ENCODE measurements at regions not wholly inside any gene's neighbourhood (a gene's known extent, or its start where the extent isn't known, plus 50 kb on each side); places are given as distances from the start of the nearest gene placed in this dataset.
A peak's percentile ranks its signal among the peaks of the same experiment; 100 is the strongest.

DNA sequence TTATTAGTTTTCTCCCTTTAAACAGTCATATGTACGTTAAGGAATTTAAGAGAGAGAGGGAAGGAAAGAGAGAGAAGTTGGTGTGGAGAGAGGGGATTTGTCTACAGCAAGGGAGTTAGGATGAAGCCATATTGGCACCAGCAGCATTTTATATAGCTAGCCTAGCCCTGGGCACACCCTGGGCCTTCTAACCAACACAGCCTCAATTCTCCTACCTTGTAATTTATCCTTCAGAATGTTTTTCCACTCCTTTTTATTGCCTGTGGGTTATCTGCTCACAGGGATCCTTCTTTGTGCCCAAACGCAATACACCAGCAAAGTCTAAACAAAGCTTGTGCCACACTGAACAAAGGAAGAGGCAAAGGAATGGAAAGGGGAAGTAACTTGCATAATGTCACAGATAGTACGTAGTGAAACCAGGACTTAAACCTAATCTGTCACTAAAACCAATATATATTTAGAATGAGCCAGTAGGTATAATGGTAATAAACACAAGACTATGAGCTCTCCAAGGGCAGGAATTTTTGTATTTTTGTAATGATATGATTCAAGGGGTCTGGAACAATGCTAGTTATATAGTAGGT, 613.8 kb upstream of the TENM4 start:
- TF ChIP-seq POLR2A (IDR thresholded peaks at IDR 0.05): no peak
- TF ChIP-seq, protein P1, sequence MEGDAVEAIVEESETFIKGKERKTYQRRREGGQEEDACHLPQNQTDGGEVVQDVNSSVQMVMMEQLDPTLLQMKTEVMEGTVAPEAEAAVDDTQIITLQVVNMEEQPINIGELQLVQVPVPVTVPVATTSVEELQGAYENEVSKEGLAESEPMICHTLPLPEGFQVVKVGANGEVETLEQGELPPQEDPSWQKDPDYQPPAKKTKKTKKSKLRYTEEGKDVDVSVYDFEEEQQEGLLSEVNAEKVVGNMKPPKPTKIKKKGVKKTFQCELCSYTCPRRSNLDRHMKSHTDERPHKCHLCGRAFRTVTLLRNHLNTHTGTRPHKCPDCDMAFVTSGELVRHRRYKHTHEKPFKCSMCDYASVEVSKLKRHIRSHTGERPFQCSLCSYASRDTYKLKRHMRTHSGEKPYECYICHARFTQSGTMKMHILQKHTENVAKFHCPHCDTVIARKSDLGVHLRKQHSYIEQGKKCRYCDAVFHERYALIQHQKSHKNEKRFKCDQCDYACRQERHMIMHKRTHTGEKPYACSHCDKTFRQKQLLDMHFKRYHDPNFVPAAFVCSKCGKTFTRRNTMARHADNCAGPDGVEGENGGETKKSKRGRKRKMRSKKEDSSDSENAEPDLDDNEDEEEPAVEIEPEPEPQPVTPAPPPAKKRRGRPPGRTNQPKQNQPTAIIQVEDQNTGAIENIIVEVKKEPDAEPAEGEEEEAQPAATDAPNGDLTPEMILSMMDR (IDR thresholded peaks at IDR 0.05): no peak
- Histone ChIP-seq H3K36me3 (ENCODE audit: low read depth, missing control alignments) (no peaks in the 10 kb centered on the region), H3K27me3 (no peaks in the 10 kb centered on the region), H3K4me3 (no peak overlapping the region), H3K9me3 (no peaks in the 10 kb centered on the region), H3K4me1 (no peaks in the 10 kb centered on the region), H3K27ac (no peak overlapping the region)
- 83 to 86% methylated on average over 3 of the region's 3 CpGs for WGBS, 2 donors
- DNase-seq: no peak
- intact Hi-C loops (cut with DNase I; ENCODE audit: low total_unique reads): no loop called here

DNA sequence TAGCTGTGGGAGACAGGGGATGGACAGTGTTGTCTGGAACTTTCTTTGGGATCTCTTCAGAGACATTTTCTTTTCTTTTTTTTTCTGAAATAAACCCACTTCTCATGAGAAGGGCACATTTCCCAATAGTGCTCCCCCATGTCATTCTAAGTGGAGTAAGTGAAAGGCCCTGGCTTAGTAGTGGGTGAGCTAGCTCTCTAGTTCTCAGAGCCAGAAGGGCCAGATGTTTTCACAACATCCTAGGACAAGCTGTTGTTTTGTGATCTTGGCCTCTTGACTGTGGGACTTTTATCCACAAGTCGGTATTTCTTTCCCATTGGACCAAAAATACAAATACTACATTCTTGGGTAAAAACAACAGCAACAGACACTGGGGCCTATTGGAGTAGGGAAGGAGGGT, 607.7 kb upstream of the TENM4 start:
- H3K36me3 ChIP-seq (ENCODE audit: low read depth, missing control alignments): no peaks in the 10 kb centered on the region
- no peaks in the 10 kb centered on the region for H3K4me1 ChIP-seq
- H3K9me3 ChIP-seq: no peaks in the 10 kb centered on the region
- peak overlapping the region in 1 of 2 donors; percentile 38 for H3K27ac ChIP-seq
- intact Hi-C loops (cut with DNase I; ENCODE audit: low total_unique reads): no loop called here
- 38 to 40% methylated on average over 1 of the region's 1 CpG for WGBS, 2 donors
- H3K27me3 ChIP-seq: no peaks in the 10 kb centered on the region
- DNase-seq: no peak
- TF ChIP-seq, protein P1 (IDR thresholded peaks at IDR 0.05): no peak
- TF ChIP-seq POLR2A (IDR thresholded peaks at IDR 0.05): no peak
- H3K4me3 ChIP-seq: no peak overlapping the region

DNA sequence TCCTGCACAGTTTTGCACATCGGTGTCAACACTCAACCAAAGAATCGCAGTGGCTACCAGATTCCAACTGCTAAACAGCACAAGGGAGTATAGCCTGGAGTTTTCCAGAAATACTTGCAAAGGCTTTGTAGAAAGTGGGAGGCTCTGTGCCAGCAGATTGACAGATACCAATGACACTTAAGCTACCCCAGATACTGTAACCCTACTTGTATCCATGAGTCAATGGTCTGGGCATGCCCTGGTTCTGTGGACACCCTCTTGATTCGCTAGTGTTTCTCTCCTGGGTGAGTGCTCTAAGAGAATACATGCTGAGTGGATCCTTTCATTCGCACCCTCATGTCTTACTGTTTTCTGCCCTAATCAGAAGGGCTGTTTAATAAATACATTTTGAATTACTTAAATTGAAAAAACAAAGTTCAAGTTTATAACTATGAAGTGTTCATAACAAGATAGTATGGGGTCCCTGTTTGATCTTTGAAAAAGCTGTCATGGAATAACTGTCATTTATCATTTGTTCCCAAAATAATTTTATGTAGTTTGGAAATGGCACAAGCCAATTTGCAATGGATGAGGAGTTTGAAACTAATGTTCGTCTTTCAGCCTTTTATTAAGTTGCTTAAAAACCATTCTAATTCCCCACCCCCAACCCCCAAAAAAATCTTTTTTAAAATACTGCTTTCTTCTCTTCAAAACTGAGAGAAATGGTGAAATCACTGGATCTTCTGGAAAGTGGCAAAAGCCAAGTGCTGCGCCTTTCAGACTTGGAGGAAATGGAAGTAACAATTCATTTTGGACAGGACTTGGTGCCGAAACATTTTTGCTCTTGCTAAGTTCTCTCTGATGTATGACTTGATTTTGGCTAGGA, 600.5 kb upstream of the TENM4 start:
- no peak for TF ChIP-seq POLR2A (IDR thresholded peaks at IDR 0.05)
- TF ChIP-seq, protein P1 (IDR thresholded peaks at IDR 0.05): no peak
- intact Hi-C loops (cut with DNase I; ENCODE audit: low total_unique reads): no loop called here
- DNase-seq: no peak
- H3K4me1 ChIP-seq: no peaks in the 10 kb centered on the region
- H3K36me3 ChIP-seq (ENCODE audit: low read depth, missing control alignments): no peaks in the 10 kb centered on the region
- H3K4me3 ChIP-seq: no peak overlapping the region
- H3K9me3 ChIP-seq: no peaks in the 10 kb centered on the region
- WGBS, 2 donors: 88 to 91% methylated on average over 7 of the region's 7 CpGs
- H3K27me3 ChIP-seq: no peaks in the 10 kb centered on the region
- no peak overlapping the region for H3K27ac ChIP-seq

DNA sequence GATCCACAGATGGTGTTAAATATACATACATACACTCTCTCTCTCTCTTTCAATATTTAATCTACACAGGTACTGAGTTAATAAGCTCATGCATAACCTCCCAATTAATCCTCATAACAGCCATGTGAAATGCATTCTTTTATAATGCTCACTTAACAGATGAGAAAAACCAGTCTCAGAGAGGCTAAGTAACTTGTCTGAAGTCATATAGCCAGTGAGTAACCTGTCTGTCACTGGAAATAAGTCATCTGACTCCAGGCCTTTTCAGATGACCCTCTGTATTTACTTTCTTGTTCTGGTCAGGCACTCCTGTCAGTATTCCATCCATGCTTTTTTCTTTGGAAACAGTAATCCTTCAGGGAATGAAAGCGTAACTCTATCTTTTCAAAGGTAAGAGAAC, 594.0 kb upstream of the TENM4 start:
- Histone ChIP-seq H3K4me1 (no peaks in the 10 kb centered on the region), H3K4me3 (no peak overlapping the region), H3K36me3 (ENCODE audit: low read depth, missing control alignments) (no peaks in the 10 kb centered on the region), H3K27ac (no peak overlapping the region), H3K9me3 (no peaks in the 10 kb centered on the region), H3K27me3 (no peaks in the 10 kb centered on the region)
- no peak for DNase-seq
- intact Hi-C loops (cut with DNase I; ENCODE audit: low total_unique reads): no loop called here
- WGBS, 2 donors: 96% methylated on average over 1 of the region's 1 CpG
- TF ChIP-seq, protein P1 (IDR thresholded peaks at IDR 0.05): no peak
- TF ChIP-seq POLR2A (IDR thresholded peaks at IDR 0.05): no peak
